ENCODE measurements at regions not wholly inside any gene's neighbourhood (a gene's known extent, or its start where the extent isn't known, plus 50 kb on each side); places are given as distances from the start of the nearest gene placed in this dataset. TPM values are rescaled to one million over a fixed set of nuclear protein-coding genes. Genes with fewer than 3 reads are reported as not detected.

- no peak for DNase-seq (ENCODE audit: low spot score)
Observed at GRCh38 chr7:121450631-121451198, 54.6 kb upstream of the FAM3C start.

GRCh38 chr7:121449735-121450240 is 53.7 kb upstream of the FAM3C start:
- DNase-seq (ENCODE audit: low spot score), result no peak

- DNase-seq (ENCODE audit: low spot score), result peak; percentile 45
Observed at GRCh38 chr7:121449329-121449728, 53.2 kb upstream of the FAM3C start.

- no peak for DNase-seq (ENCODE audit: low spot score)
Observed at GRCh38 chr7:121448429-121448828, 52.3 kb upstream of the FAM3C start.

GRCh38 chr7:121447911-121448300 is 51.8 kb upstream of the FAM3C start:
- no peak for DNase-seq (ENCODE audit: low spot score)

GRCh38 chr7:121447243-121447910 is 51.3 kb upstream of the FAM3C start:
- DNase-seq (ENCODE audit: low spot score), result no peak

- peak; percentile 17 for DNase-seq (ENCODE audit: low spot score)
Observed at GRCh38 chr7:121446526-121446925, 50.4 kb upstream of the FAM3C start.

Small RNA genes in the stretch of these regions (small RNA-seq; reads per million reads assigned to genes)
- not detected for gene RN7SKP277

Data from HT-29 (cell line).